Astrocyte (in vitro differentiated cells and primary cell): ENCODE measurements at regions not wholly inside any gene's neighbourhood (a gene's known extent, or its start where the extent isn't known, plus 50 kb on each side); places are given as distances from the start of the nearest gene placed in this dataset.

ENCODE experiments used
- DNase-seq: peaks from one replicate; pipeline ENCODE4 v3.0.0-alpha.2; 2010; ENCODE audit warnings: low read depth
- FAIRE-seq: peaks from 2 replicates; lab custom pipeline; 2011; peaks lifted over from hg19 to GRCh38; lab: Jason Lieb, UNC
- H2AFZ ChIP-seq: 2 replicates; pipeline ENCODE4 v1.6.0; 2012; ENCODE audit warnings: low read depth, low read length, inconsistent platforms
- H3K27ac ChIP-seq: 2 replicates; pipeline ENCODE4 v1.5.1; 2011; ENCODE audit warnings: low read depth, low read length, inconsistent platforms
- H3K27me3 ChIP-seq: 2 replicates; pipeline ENCODE4 v1.6.0; 2011; ENCODE audit warnings: low read length, inconsistent platforms; ENCODE audit not compliant: insufficient read depth
- H3K36me3 ChIP-seq: 2 replicates; pipeline ENCODE4 v1.5.1; 2011; ENCODE audit warnings: low read length, inconsistent platforms; ENCODE audit not compliant: insufficient read depth
- H3K4me1 ChIP-seq: 2 replicates; pipeline ENCODE4 v1.5.1; 2011; ENCODE audit warnings: low read length, inconsistent platforms; ENCODE audit not compliant: insufficient read depth
- H3K4me2 ChIP-seq: 2 replicates; pipeline ENCODE4 v1.6.0; 2012; ENCODE audit warnings: low read length, inconsistent platforms
- H3K4me3 ChIP-seq: 2 replicates; pipeline ENCODE4 v1.5.1; 2011; ENCODE audit warnings: low read depth, mild to moderate bottlenecking, low read length, inconsistent platforms; ENCODE audit not compliant: insufficient read depth
- H3K79me2 ChIP-seq: 2 replicates; pipeline ENCODE4 v1.6.0; 2012; ENCODE audit warnings: mild to moderate bottlenecking, low read length, inconsistent platforms; ENCODE audit not compliant: insufficient read depth
- H3K9ac ChIP-seq: 2 replicates; pipeline ENCODE4 v1.6.0; 2012; ENCODE audit warnings: mild to moderate bottlenecking, low read length, inconsistent platforms
- H3K9me3 ChIP-seq: 2 replicates; pipeline ENCODE4 v1.5.1; 2012; ENCODE audit warnings: low read depth, mild to moderate bottlenecking, low read length, inconsistent platforms; ENCODE audit not compliant: insufficient read depth
- H4K20me1 ChIP-seq: 2 replicates; pipeline ENCODE4 v1.6.0; 2012; ENCODE audit warnings: low read length, inconsistent platforms; ENCODE audit not compliant: insufficient read depth
- H3K27ac Mint-ChIP-seq: one replicate; pipeline ENCODE4 v1.8.0; 2021; ENCODE audit warnings: mild to moderate bottlenecking, mixed read lengths; ENCODE audit not compliant: unreplicated experiment
- H3K27me3 Mint-ChIP-seq: one replicate; pipeline ENCODE4 v1.8.0; 2021; ENCODE audit warnings: low read depth, mixed read lengths; ENCODE audit not compliant: unreplicated experiment
- H3K36me3 Mint-ChIP-seq: one replicate; pipeline ENCODE4 v1.8.0; 2021; ENCODE audit warnings: low read depth, mixed read lengths; ENCODE audit not compliant: unreplicated experiment
- H3K4me1 Mint-ChIP-seq: one replicate; pipeline ENCODE4 v1.8.0; 2021; ENCODE audit warnings: low read depth, mixed read lengths; ENCODE audit not compliant: unreplicated experiment
- H3K4me3 Mint-ChIP-seq: one replicate; pipeline ENCODE4 v1.8.0; 2021; ENCODE audit warnings: mild to moderate bottlenecking, moderate library complexity, mixed read lengths; ENCODE audit not compliant: unreplicated experiment
- H3K9me3 Mint-ChIP-seq: one replicate; pipeline ENCODE4 v1.8.0; 2021; ENCODE audit warnings: mild to moderate bottlenecking, mixed read lengths; ENCODE audit not compliant: unreplicated experiment
- CTCF ChIP-seq: IDR thresholded peaks from 2 replicates; pipeline ENCODE4 v1.5.1; 2011; ENCODE audit warnings: low read depth, mild to moderate bottlenecking, inconsistent platforms, low read length, moderate library complexity; ENCODE audit not compliant: insufficient read depth
- EZH2 ChIP-seq: IDR thresholded peaks from 2 replicates; pipeline ENCODE4 v1.6.1; 2012; ENCODE audit warnings: mild to moderate bottlenecking, low read length, inconsistent platforms; ENCODE audit not compliant: insufficient read depth

GRCh38 chr4:121551881-121552280, 144.9 kb downstream of the ANXA5 start:
- Histone ChIP-seq H3K27ac (no peak overlapping the region), H3K79me2 (no peaks in the 10 kb centered on the region), H3K9ac (no peak overlapping the region), H2AFZ (no peak overlapping the region), H4K20me1 (no peaks in the 10 kb centered on the region), H3K36me3 (no peaks in the 10 kb centered on the region), H3K4me1 (no peaks in the 10 kb centered on the region), H3K4me3 (no peak overlapping the region), H3K9me3 (no peaks in the 10 kb centered on the region), H3K27me3 (peaks cover 2% of the 10 kb centered on the region), H3K4me2 (no peak overlapping the region)
- Mint-ChIP-seq H3K4me3 (no peak overlapping the region), H3K27ac (no peak overlapping the region), H3K36me3 (no peaks in the 10 kb centered on the region), H3K27me3 (peaks cover 1% of the 10 kb centered on the region), H3K9me3 (peaks cover 5% of the 10 kb centered on the region), H3K4me1 (peaks cover 2% of the 10 kb centered on the region)
- FAIRE-seq (no peak), DNase-seq (no peak)
- TF ChIP-seq EZH2 (no peak), CTCF (no peak)

- no peaks in the 10 kb centered on the region for H3K36me3 Mint-ChIP-seq
- Histone ChIP-seq H3K27me3 (peaks cover 2% of the 10 kb centered on the region), H3K4me1 (no peaks in the 10 kb centered on the region), H4K20me1 (no peaks in the 10 kb centered on the region), H3K36me3 (no peaks in the 10 kb centered on the region), H3K4me2 (no peak overlapping the region), H3K27ac (no peak overlapping the region), H3K9ac (no peak overlapping the region), H3K4me3 (no peak overlapping the region), H3K9me3 (no peaks in the 10 kb centered on the region), H2AFZ (no peak overlapping the region), H3K79me2 (no peaks in the 10 kb centered on the region)
- H3K4me3 Mint-ChIP-seq = no peak overlapping the region
- no peak overlapping the region for H3K27ac Mint-ChIP-seq
- DNase-seq (no peak), FAIRE-seq (no peak)
- no peak for TF ChIP-seq CTCF
- no peak for TF ChIP-seq EZH2
- H3K9me3 Mint-ChIP-seq = peaks cover 5% of the 10 kb centered on the region
- peaks cover 2% of the 10 kb centered on the region for H3K4me1 Mint-ChIP-seq
- H3K27me3 Mint-ChIP-seq = no peaks in the 10 kb centered on the region
Measured at GRCh38 chr4:121551271-121551670, 145.5 kb downstream of the ANXA5 start.

- no peaks in the 10 kb centered on the region for H3K36me3 Mint-ChIP-seq
- H3K9me3 ChIP-seq = no peaks in the 10 kb centered on the region
- no peaks in the 10 kb centered on the region for H3K4me1 ChIP-seq
- H3K27ac ChIP-seq = no peak overlapping the region
- H3K79me2 ChIP-seq = no peaks in the 10 kb centered on the region
- no peaks in the 10 kb centered on the region for H3K36me3 ChIP-seq
- H3K4me3 ChIP-seq = no peak overlapping the region
- H3K4me1 Mint-ChIP-seq = no peaks in the 10 kb centered on the region
- FAIRE-seq (no peak), DNase-seq (no peak)
- H3K27ac Mint-ChIP-seq = no peak overlapping the region
- no peak overlapping the region for H3K9ac ChIP-seq
- no peaks in the 10 kb centered on the region for H3K27me3 ChIP-seq
- no peaks in the 10 kb centered on the region for H4K20me1 ChIP-seq
- no peak overlapping the region for H3K4me3 Mint-ChIP-seq
- TF ChIP-seq EZH2 (no peak), CTCF (no peak)
- no peaks in the 10 kb centered on the region for H3K9me3 Mint-ChIP-seq
- H3K27me3 Mint-ChIP-seq = no peaks in the 10 kb centered on the region
- H2AFZ ChIP-seq = no peak overlapping the region
- no peak overlapping the region for H3K4me2 ChIP-seq
Measured at GRCh38 chr4:121541696-121542095, 155.1 kb downstream of the ANXA5 start.
